Hematopoietic multipotent progenitor cell treated with erythropoietin and hydrocortisone succinate and interleukin-3 and kit ligand, for 6 days (in vitro differentiated cells): ENCODE measurements at regions not wholly inside any gene's neighbourhood (a gene's known extent, or its start where the extent isn't known, plus 50 kb on each side); places are given as distances from the start of the nearest gene placed in this dataset.
"Not testable (repeated sequence)": the region's sequence is repeated elsewhere in the genome, so short reads cannot be mapped to it uniquely, and the experiment has no call there.

ENCODE experiments used
- DNase-seq: peaks from one replicate; pipeline ENCODE4 v3.0.0-alpha.2; 2015

DNA sequence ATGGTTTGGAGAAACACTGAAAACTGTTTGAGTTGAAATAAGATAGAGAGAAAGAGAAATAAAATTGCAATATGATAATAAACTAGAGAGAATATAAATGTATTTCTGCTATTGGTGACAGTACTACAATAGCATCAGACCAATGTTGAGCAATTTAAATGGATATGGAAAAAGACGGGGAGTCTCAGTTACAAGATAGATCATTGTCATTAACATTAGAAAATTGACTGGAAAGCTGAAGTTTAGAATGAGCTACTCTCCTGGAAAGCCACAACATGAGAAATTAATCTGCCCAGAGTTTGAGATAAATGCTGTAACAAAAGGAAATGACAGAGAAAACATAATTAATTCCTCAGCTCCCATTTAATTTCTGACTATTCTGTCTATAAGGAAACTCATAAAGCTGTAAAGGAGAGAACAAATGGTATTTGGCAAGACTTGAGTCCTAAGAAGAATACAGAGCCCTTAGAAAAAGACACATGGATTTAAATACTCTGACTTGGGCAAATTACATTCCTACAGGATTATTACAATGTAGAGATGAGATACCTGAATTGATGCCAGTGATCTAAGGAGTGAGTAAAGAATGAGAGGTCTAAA is 624.5 kb upstream of the CHD1 start:
- DNase-seq: no peak

DNA sequence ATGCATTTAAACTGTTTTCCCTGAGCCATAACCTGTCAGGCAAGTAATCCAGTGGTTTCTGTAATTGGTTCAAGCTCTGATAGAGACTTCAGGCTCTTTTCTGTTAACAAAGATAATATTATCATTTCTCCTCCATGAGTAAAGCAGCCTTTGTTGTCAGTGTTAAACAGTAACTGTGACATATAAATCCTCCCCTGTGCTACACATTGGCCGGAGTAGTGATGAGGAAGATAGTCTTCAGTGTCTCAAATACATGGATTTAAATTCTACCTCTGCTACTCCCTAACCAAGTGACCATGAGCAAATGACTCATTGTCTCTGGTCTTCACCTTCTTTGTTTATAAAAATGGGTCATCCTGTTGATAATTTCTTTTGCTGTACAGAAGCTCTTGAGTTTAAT is 615.5 kb upstream of the CHD1 start:
- DNase-seq: no peak

DNA sequence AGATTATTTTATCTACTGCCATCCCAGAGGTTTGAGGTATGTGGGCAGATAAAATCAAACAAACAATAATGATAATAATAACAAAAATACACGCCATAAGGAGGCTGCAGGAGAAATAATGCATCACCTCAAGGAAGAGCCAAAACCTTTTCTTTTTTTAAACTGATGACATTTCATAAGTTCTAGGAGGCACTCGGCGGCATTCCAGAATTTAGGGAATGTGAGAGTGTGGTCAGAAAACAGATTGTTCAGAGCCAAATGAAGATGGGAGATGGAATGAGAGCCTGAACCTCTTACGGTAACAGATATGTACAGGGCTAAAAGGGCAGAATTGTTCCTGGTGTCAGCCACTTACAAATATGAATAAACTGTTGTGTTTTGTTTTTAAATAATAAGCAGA is 615.0 kb upstream of the CHD1 start:
- no peak for DNase-seq

DNA sequence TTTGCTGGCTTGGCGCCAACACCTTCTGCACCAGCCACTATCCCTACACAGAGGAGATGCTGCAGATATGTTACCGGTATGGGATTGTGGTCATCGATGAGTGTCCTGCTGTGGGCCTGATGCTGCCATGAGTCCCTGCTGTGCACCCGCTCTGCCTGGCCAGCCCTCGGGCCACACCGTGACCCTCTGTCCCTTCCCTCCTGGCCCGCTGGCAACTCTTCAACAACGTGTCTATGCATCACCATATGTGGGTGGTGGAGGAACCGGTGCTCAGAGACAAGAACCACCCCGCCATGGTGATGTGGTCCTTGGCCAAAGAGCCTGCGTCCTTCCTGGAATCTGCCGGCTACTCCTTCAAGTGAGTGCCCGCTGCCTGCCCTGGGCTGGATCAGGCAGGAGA is 605.4 kb upstream of the CHD1 start:
- DNase-seq: not testable (repeated sequence)

DNA sequence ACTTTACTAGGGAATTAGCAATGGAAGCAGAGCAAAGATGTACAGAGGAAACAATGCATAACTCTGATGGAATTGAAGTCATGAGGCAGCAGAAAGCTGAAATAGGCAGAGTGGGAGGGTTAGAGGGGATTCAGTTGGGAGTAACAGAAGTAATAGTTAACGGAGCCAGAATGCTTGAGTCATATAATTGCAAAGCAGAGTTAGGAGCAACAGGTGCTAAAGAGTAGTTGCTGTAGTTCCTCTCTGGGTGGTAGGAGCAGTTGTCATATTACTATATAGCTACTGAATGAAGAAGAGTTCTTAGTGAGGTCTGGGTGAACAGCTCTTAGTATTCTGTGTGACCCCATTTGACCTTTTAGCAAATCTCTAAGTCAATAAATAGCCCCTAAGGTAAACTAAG is 592.9 kb upstream of the CHD1 start:
- DNase-seq: not testable (repeated sequence)

DNA sequence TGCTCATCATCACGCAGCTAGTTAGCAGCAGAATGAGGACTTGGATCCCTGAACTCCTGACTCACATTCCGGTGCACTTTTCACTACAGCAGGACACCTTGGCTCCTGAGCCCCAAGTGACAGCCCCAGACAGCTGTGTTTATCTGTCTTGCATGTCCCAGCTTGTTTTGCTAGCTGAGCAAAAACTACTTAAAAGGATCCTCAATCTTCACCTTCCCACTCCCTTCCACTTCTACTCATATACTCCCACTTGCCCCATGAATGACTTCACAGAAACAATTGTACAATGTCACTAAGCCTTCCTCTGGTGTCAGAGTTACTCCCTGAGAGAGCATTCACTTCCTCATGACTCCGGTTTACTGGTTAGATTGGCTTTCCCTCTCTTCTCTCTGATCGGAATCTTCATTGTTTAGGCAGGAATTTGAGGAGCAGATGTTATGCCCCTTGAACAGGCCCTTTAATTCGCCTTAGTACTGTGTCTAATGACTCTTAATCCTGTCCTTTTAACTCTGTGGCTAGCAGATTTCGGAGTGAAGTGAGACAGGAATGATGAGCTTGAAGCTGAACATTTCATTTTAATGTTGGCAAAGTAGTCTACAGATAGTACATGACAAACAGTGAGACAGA is 587.2 kb upstream of the CHD1 start:
- DNase-seq: not testable (repeated sequence)

DNA sequence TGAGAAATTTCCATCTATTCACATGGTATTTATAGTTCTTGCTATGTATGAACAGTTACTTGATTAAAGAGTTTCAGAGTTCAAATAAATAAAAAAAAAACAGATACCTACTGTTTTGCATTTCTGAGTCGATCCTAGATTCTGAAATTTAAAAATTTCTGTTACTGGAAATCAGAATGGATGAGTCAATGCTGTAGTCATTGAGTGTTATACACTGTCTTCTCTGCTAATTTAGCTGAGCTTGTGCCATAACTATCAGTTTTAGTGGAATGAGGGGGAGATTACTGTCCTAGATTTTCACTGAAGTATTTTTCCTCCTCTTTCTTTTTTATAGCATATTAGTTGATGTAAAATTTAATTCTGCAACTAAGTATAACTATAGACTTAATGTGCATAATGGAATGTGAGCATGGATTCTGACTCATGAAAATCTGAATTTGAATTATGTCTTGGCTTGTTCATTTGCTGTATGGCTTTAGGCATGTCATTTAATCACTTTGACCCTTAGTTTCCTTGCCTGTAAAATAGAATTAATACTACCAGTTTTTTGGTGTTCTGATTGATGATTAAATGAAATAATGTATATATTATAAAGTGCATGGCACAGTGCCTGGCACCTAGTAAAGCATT is 581.5 kb upstream of the CHD1 start:
- DNase-seq: not testable (repeated sequence)

DNA sequence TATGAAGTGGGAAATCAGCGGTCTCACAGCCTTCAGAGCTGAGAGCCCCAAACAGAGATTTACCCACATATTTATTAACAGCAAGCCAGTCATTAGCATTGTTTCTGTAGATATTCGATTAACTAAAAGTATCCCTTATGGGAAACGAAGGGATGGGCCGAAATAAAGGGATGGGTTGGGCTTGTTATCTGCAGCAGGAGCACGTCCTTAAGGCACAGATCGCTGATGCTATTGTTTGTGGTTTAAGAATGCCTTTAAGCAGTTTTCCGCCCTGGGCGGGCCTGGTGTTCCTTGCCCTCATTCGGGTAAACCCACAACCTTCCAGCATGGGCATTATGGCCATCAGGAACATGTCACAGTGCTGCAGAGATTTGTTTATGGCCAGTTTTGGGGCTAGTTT is 580.3 kb upstream of the CHD1 start:
- DNase-seq: not testable (repeated sequence)

DNA sequence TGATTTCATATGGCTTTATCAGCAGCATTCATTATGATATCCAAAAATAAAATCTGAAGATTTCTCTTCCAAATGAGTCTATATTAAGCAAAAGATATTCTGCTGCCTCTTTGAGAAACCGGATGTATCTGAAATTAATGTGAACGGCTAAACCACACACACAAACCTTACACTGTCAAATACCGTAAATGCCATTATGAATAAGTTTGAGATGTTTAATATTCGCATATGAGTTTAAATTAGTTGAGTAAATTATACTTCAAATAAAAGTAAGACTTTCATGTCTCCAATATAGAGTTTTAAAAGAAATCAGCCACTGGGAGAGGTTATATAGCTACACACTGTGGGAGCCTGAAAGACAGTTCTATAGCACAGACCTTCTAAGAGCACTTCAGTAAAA is 566.6 kb upstream of the CHD1 start:
- DNase-seq: not testable (repeated sequence)

DNA sequence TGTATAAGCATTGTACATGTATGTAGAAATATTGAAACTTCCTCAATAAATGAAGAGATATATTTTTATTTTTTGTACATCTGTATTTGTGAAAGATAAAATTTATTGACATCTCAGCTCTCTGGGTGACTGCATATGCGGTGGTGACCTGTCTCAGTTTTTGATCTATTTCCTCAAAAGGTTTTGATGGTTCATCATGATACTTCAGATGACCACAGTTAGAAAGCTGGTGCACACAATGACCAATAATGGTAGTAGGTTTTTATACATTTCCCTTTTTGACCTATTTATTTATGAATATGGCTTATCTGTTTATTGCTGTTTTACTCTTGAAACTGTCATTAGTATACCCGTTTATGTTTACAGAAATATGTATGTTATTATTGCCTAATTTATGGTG is 549.6 kb upstream of the CHD1 start:
- not testable (repeated sequence) for DNase-seq

DNA sequence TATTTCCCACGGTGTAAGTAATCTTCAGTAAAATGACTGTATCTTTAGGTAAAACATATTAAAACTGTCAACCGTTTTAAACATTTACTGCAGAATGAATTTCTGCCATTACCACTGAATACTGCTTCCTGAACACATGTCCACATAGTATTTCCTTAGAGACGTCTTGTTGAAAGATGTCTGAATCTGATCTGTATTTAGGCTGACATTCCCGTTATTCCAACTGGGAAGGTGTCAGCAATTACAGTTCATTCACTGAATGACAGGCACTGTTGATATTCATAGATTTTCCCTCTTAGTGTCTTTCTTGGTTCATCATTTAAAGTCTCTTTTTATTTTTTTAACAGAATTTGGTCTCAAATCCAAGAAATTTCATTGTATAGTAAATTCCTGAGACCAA is 544.5 kb upstream of the CHD1 start:
- DNase-seq: not testable (repeated sequence)

DNA sequence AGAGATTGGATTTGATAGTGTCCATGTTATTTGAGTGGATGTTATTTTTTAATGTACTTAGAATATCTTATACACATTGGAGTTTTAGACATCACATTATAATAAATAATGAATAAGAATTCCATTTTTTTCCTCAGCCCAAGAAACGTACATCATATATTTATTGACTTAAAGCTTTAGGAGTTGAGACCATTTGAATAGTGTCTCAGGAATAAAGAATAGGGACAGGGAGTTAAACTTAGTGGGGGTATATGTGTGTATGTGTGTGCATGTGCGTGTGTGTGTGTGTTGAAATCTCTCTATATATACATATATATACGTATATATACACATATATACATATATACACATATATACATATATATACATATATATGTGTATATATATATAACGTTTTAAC is 542.9 kb upstream of the CHD1 start:
- DNase-seq: not testable (repeated sequence)

DNA sequence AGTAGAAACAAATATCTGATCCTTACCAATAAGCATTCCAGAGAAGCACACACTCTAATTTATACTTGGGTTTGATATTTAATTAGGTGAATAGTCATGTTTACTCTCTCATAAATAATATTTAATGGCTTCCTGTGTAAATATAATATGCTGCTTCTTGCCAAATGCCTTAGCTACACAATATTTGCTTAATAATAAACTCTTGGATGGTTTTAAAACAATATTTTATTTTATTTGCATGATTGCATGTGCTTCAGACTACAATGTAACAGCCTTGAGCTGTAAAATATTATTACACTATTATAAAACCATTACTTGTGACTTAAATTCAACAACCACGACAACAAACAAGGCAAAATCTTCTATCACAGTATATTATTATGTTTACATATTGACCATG is 542.4 kb upstream of the CHD1 start:
- not testable (repeated sequence) for DNase-seq

DNA sequence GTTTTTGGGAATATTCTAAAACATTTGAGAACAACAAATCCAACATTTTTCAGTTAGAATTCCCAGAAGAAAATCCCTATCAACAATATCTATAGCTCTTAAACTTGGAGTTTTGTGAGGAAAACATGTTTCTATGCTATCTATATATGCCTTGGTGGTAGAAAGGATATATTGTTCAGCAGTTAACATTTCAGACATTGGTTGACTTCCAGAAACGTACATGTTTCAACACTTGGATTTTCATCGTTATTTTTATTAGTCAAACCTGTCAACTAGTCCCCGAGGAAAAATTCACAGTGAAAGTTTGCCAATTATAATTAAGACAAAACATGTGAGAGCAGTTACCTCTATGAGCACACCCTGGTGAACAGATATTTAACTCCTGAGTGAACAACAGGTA is 541.8 kb upstream of the CHD1 start:
- DNase-seq: not testable (repeated sequence)

DNA sequence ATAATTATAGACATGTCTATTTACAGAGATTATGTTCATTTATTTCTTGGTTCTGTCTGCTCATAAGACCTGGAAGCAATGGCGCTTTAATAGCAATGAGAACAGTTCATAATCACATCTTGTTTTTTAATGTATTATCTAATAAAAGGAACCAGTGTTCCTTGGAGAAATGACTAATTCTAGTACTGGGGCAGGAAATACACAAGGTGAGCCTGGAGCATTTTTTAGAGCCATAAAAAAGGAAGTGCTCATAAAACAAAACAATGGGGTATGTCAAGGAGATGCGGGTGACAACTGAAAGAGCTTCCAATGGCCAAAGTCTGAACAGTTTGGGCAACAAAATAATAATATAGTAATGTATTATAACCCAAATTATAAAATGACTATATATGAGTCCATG is 531.9 kb upstream of the CHD1 start:
- no peak for DNase-seq

DNA sequence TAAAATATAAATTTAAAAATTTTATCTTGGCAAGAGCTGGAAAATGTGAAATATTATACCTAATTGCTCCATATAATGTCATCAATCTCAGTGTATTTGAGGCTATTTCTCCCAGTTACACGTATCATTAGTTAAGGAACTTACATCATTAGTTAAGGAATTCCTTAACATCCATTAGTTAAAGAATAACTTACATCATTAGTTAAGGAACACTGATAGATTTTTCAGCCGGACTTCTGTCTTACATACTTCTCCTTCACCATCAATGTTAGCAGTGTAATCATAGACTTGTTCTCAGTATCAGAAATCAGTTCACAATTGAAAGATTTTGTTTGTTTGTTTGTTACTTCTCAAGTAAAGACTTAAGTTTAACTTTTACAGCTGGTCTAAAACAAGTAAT is 524.4 kb upstream of the CHD1 start:
- no peak for DNase-seq

DNA sequence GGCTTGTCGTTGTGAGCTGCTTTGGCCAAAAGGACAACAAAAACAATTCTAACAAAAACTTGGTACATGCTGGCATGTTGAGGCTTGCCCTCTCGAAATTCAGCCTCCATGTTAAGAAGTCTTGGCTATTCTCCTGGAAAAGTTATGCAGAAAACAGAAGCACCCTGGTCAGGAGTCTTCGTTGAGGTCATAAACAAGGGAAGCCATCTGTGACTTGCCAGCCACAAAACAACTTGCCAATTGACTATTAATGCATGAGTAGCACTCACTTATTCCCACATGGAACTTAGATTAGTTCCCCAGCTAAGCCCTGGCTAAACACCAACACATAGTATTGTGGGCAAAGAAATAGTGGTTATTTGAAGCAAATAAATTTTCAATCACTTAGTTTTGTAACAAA is 521.0 kb upstream of the CHD1 start:
- DNase-seq: no peak

DNA sequence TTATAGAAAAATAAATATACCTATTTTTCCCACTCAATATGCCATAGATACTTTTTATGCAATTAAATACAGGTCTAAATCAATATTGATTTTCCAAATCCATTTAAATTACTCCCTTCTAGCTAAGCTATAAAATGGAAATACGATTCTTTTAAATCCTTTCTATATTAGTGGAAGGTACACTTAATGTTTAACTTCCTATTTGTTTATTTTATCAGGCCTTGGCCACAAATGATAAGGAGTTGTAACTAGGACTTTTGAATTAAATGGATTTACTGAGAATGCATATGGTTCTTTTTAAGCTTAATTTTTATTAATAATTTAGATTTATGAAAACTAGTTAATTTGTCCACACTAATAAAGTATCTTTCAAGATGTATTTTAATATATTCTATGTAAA is 517.0 kb upstream of the CHD1 start:
- DNase-seq: no peak

DNA sequence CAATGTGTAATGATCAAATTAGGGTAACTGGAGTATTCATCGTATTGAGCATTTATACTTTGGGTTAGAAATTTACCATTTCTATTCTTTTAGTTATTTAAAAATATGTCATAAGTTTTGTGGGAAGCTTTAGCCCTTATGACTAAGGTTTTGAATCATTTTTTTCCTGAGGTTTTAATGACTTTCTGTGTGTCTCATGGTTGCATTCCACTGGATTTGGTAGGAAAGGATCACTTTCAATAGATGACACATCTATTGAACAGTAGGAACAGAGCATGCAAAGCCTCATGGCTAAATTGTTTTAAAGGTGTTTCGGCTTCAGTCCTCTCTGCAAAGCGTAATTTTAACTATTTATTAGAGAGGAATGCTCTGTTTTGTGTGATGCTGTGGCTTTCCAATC is 512.4 kb upstream of the CHD1 start:
- no peak for DNase-seq

DNA sequence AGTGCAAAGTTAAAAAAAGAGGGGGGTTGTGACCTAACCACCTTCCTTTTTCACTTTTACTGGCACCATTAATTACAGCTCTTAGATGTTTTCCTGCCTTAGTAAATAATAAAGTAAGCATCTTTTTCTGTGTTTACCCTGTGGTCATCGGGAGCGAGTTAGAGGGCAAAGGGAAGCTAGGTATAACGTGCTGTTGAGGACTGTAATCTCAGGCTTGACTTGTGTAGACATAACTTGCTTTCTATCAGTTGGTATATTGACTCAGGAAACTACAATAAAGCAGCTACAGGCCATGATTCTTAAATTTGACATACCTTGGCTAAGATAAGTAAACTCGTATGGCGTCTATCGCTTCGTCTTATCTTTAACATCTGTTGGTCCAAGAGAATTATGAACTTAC is 509.8 kb upstream of the CHD1 start:
- no peak for DNase-seq

DNA sequence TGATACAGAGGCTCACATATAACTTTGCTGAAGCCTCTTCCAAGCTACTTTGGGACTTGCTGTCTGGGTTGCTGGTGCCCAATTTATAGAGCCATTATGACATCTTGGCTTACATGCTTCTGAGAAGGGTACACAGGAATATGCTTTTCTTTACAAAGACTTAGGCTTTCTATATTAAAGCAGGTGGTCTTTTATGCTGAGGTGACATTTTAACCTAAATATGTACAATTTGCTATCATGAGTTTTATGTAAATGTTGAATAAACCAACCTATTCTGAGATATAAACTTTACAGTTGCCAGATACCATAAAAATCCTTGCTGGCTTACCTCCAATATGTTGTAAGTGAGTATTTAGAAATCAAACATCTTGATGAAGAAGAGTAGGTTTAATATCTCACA is 509.2 kb upstream of the CHD1 start:
- no peak for DNase-seq

DNA sequence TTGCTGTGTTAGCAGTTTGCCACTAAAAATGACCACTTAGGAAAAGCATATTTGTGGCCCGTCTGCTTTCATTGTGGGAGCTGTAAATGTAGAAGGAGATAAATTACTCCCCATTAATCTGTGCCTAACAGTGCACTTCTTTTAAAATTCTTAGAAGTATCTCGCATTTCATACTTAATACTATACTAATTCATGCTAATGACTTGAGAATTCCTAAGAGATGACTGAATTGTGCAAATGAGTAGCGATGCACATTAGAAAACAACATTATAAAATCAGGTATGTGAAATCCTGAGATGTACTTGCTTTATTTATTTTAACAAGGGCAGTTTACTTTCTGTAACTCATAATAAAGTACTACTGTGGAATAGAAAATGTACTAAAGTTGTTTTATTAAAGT is 494.6 kb upstream of the CHD1 start:
- DNase-seq: not testable (repeated sequence)

DNA sequence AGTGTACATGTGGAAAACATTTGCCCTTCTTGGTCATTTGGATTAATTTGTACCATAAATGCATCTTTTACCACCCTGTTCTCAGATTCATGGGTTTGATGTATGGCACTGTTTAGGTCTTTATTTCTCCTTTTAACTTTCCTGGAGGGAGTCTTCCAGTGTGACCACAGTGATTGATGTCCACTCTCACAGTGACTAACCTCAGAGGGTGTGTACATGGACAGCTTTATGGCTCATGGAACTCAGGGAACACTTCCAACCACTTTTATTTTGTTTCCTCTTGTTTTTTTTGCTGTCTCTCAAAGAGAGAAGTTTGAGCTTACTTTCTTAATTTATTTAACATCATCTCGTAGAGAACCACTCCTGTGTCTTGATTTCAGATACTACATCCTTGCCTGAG is 489.8 kb upstream of the CHD1 start:
- DNase-seq: not testable (repeated sequence)

DNA sequence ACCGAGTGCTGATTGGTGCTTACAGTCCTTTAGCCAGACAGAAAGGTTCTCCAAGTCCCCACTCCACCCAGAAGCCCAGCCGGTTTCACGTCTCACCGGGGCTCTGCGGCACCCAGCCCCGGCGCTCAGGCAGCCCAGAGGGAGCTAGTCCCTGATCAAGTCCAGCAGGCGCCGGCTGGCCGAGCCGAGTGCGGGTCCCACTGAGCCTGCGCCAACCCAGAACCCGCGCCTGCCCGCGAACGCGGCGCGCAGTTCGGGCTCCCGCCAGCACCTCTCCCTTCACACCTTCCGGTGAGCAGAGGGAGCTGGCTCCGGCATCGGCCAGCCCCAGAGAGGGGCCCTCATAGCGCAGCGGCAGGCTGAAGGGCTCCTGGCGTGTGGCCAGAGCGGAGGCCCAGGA is 481.6 kb upstream of the CHD1 start:
- not testable (repeated sequence) for DNase-seq
